Stomach (tissue), 8 donors: ENCODE measurements at regions not wholly inside any gene's neighbourhood (a gene's known extent, or its start where the extent isn't known, plus 50 kb on each side); places are given as distances from the start of the nearest gene placed in this dataset.

Source experiments
- DNase-seq, 2 donors: peaks; one replicate each; pipeline versions ENCODE4 v3.0.0 to v3.0.0-alpha.2; 2013 to 2019
- H3K27ac ChIP-seq, 5 donors: fragments of 200-600 bp in 4 of 5; sonication (generic) in 4 of 5; one replicate each; pipeline ENCODE4 v1.5.1; 2013 to 2019; ENCODE audit warnings: mild to moderate bottlenecking in 1 of 5, moderate library complexity in 1 of 5
- H3K27me3 ChIP-seq, 3 donors: fragments of 200-600 bp; sonication (generic); one replicate each; pipeline ENCODE4 v1.5.1; 2017 to 2019; ENCODE audit warnings: mixed run types in 1 of 3
- H3K36me3 ChIP-seq, 4 donors: fragments of 200-600 bp; sonication (generic); 1 replicate in 3 of 4; 2 replicates in 1 of 4; pipeline ENCODE4 v1.5.1; 2016 to 2019
- H3K4me1 ChIP-seq, 4 donors: fragments of 200-600 bp; sonication (generic); one replicate each; pipeline ENCODE4 v1.5.1; 2016 to 2019
- H3K4me3 ChIP-seq, 4 donors: fragments of 200-600 bp; sonication (generic) in 3 of 4; one replicate each; pipeline ENCODE4 v1.5.1; 2016 to 2019; ENCODE audit warnings: mild to moderate bottlenecking in 1 of 4
- H3K9me3 ChIP-seq, 4 donors: fragments of 200-600 bp; sonication (generic); one replicate each; pipeline ENCODE4 v1.5.1; 2016 to 2019
- CTCF ChIP-seq, 7 experiments: fragments of 450-650 bp in 4 of 7; fragments of 200-600 bp in 3 of 7; sonication (generic) in 3 of 7; IDR thresholded peaks; one replicate each; pipeline ENCODE4 v1.5.1; 2016 to 2019; ENCODE audit warnings: antibody characterized with exemption in 7 of 7, control low read depth in 2 of 7, mild to moderate bottlenecking in 1 of 7
- EP300 ChIP-seq: sonication (generic); formaldehyde crosslinking; IDR thresholded peaks from one replicate; pipeline ENCODE4 v1.6.1; 2017; ENCODE audit warnings: antibody characterized with exemption
- POLR2A ChIP-seq, 4 donors: fragments of 450-650 bp; IDR thresholded peaks; one replicate each; pipeline ENCODE4 v1.6.1; 2016; ENCODE audit warnings: antibody characterized with exemption in 4 of 4, control low read depth in 2 of 4, mild to moderate bottlenecking in 1 of 4, moderate library complexity in 1 of 4
- POLR2AphosphoS5 ChIP-seq, 3 donors: sonication (generic); formaldehyde crosslinking; IDR thresholded peaks; one replicate each; pipeline ENCODE4 v1.6.1; 2016; ENCODE audit warnings: antibody characterized with exemption in 3 of 3
- WGBS, 5 donors: extraction: QIAGEN DNeasy Blood & Tissue Kit in 3 of 5; methylation state at CpG; one replicate each; pipeline versions ENCODE4 v1.1.5 to v1.1.7; 2013 to 2018; 5-methylcytosine and 5-hydroxymethylcytosine counted together
- intact Hi-C: fragments of 100-400 bp; cut with DNase I; formaldehyde crosslinking; loops from one replicate; pipeline ENCODE4 v1.15.1; 2023; ENCODE audit warnings: low total_unique reads
- donor health status: healthy with polysubstance abuse.
- donor health status: Bipolar disorder and iron deficiency.
- donor health status: healthy.

GRCh38 chr21:19276665-19277064, 873.1 kb upstream of the TMPRSS15 start:
- intact Hi-C loops: no loop called here
- TF ChIP-seq POLR2AphosphoS5 (IDR thresholded peaks at IDR 0.05) (no peak), POLR2A (IDR thresholded peaks at IDR 0.05) (no peak), CTCF (IDR thresholded peaks at IDR 0.05) (no peak), EP300 (no peak)
- Histone ChIP-seq H3K27me3 (no peaks in the 10 kb centered on the region), H3K27ac (no peak overlapping the region), H3K36me3 (no peaks in the 10 kb centered on the region), H3K4me1 (no peaks in the 10 kb centered on the region), H3K4me3 (no peak overlapping the region), H3K9me3 (no peaks in the 10 kb centered on the region)
- 57 to 67% (median 64%) methylated on average over 4 of the region's 4 CpGs for WGBS, 5 donors
- no peak for DNase-seq

- Histone ChIP-seq H3K4me3 (no peak overlapping the region), H3K27ac (no peak overlapping the region), H3K9me3 (no peaks in the 10 kb centered on the region), H3K36me3 (no peaks in the 10 kb centered on the region), H3K27me3 (no peaks in the 10 kb centered on the region), H3K4me1 (no peaks in the 10 kb centered on the region)
- TF ChIP-seq CTCF (IDR thresholded peaks at IDR 0.05): no peak
- no peak for TF ChIP-seq EP300
- TF ChIP-seq POLR2A (IDR thresholded peaks at IDR 0.05): no peak
- TF ChIP-seq POLR2AphosphoS5 (IDR thresholded peaks at IDR 0.05): no peak
- DNase-seq: no peak
- intact Hi-C loops: no loop called here
- WGBS, 5 donors: 80 to 88% (median 86%) methylated on average over 2 of the region's 2 CpGs
Observed at GRCh38 chr21:19286876-19287275, 883.3 kb upstream of the TMPRSS15 start.

- no peaks in the 10 kb centered on the region for H3K27me3 ChIP-seq
- no peaks in the 10 kb centered on the region for H3K9me3 ChIP-seq
- intact Hi-C loops: no loop called here
- no peak overlapping the region for H3K4me3 ChIP-seq
- H3K27ac ChIP-seq: no peak overlapping the region
- no peaks in the 10 kb centered on the region for H3K36me3 ChIP-seq
- H3K4me1 ChIP-seq: no peaks in the 10 kb centered on the region
- TF ChIP-seq EP300: no peak
- no peak for TF ChIP-seq CTCF (IDR thresholded peaks at IDR 0.05)
- TF ChIP-seq POLR2AphosphoS5 (IDR thresholded peaks at IDR 0.05): no peak
- no peak for TF ChIP-seq POLR2A (IDR thresholded peaks at IDR 0.05)
- DNase-seq: no peak
Observed at GRCh38 chr21:19290328-19290727, 886.7 kb upstream of the TMPRSS15 start.

- Histone ChIP-seq H3K27ac (no peak overlapping the region), H3K4me1 (no peaks in the 10 kb centered on the region), H3K36me3 (no peaks in the 10 kb centered on the region), H3K9me3 (peaks cover 0 to 15% (median 4%) of the 10 kb centered on the region in 4 donors), H3K4me3 (no peak overlapping the region), H3K27me3 (no peaks in the 10 kb centered on the region)
- intact Hi-C loops: no loop called here
- DNase-seq: no peak
- TF ChIP-seq EP300 (no peak), POLR2AphosphoS5 (IDR thresholded peaks at IDR 0.05) (no peak), CTCF (IDR thresholded peaks at IDR 0.05) (no peak), POLR2A (IDR thresholded peaks at IDR 0.05) (no peak)
- 79 to 93% (median 85%) methylated on average over 1 of the region's 1 CpG for WGBS, 5 donors
Observed at GRCh38 chr21:19320291-19320690, 916.7 kb upstream of the TMPRSS15 start.
